ENCODE measurements at regions not wholly inside any gene's neighbourhood (a gene's known extent, or its start where the extent isn't known, plus 50 kb on each side); places are given as distances from the start of the nearest gene placed in this dataset.

DNA sequence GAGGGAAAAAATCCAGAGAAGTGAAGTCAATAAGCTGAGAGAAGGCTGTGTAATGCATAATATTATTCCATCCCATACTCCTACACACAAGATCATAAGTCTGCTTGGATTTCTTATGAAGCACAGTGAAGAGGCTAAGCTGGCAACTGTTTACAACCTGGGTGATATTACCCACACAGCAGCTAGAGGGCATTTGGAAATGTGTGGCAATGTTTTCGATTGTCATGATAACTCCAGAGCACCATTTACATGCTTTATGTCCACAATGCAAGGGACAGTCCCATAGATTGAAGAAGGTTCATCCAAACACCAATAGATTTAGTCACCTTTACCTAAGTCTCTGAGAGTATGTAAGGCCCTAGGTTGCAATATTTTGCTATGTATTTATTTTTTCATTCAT, 412.2 kb downstream of the PPP3CA start:
- TF ChIP-seq, protein P1, sequence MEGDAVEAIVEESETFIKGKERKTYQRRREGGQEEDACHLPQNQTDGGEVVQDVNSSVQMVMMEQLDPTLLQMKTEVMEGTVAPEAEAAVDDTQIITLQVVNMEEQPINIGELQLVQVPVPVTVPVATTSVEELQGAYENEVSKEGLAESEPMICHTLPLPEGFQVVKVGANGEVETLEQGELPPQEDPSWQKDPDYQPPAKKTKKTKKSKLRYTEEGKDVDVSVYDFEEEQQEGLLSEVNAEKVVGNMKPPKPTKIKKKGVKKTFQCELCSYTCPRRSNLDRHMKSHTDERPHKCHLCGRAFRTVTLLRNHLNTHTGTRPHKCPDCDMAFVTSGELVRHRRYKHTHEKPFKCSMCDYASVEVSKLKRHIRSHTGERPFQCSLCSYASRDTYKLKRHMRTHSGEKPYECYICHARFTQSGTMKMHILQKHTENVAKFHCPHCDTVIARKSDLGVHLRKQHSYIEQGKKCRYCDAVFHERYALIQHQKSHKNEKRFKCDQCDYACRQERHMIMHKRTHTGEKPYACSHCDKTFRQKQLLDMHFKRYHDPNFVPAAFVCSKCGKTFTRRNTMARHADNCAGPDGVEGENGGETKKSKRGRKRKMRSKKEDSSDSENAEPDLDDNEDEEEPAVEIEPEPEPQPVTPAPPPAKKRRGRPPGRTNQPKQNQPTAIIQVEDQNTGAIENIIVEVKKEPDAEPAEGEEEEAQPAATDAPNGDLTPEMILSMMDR (conservative IDR thresholded peaks at IDR 0.05; ENCODE audit: low read depth, low read length): peak; percentile 54; the same call in 1 of the 2 replicates
- TF ChIP-seq EZH2 (IDR thresholded peaks at IDR 0.05; ENCODE audit: low read length, unreplicated experiment): no peak
- TF ChIP-seq EZH2phosphoT487 (IDR thresholded peaks at IDR 0.05; ENCODE audit: borderline replicate concordance, low read length): no peak
